A549 (cell line): ENCODE measurements at regions not wholly inside any gene's neighbourhood (a gene's known extent, or its start where the extent isn't known, plus 50 kb on each side); places are given as distances from the start of the nearest gene placed in this dataset.

Source experiments
- ATAC-seq, 2 experiments: fragments of 200-7000 bp in 1 of 2; fragments of >200 bp in 1 of 2; cut with Nextera tagmentation in 1 of 2; cut with Tn5 transposase in 1 of 2; 3 replicates each; pipeline versions ENCODE4 v1.8.0 to v1.9.1; 2018 to 2020; ENCODE audit warnings: mild to moderate bottlenecking in 1 of 2, moderate library complexity in 1 of 2
- CTCF ChIA-PET: fragments of 300-600 bp; sonication (Branson Sonifier 250); formaldehyde crosslinking; extraction: SDS; loops from one replicate; lab custom pipeline; 2021; ENCODE audit warnings: antibody characterized with exemption, inconsistent platforms; lab: Yijun Ruan, JAX
- POLR2A ChIA-PET: fragments of 350-600 bp; formaldehyde crosslinking; extraction: SDS; loops from one replicate; lab custom pipeline; 2021; ENCODE audit warnings: antibody characterized with exemption, inconsistent platforms; lab: Yijun Ruan, JAX
- DNase-seq, 2 experiments: peaks; one replicate each; pipeline versions ENCODE4 v3.0.0 to v3.0.0-alpha.2; 2011 to 2016; ENCODE audit warnings: low read depth in 1 of 2, low spot score in 1 of 2
- FAIRE-seq: peaks from 2 replicates; lab custom pipeline; 2011; peaks lifted over from hg19 to GRCh38; lab: Jason Lieb, UNC
- H3K27ac ChIP-seq, 2 experiments: fragments of >200 bp; sonication (Bioruptor Twin); formaldehyde crosslinking; 3 replicates each; pipeline ENCODE4 v1.5.1; 2016 to 2017
- H3K4me1 ChIP-seq: fragments of >200 bp; sonication (Bioruptor Twin); formaldehyde crosslinking; 3 replicates; pipeline ENCODE4 v1.6.1; 2016
- H3K4me2 ChIP-seq: fragments of >200 bp; sonication (Bioruptor Twin); formaldehyde crosslinking; 3 replicates; pipeline ENCODE4 v1.6.1; 2016
- H3K4me3 ChIP-seq: fragments of >200 bp; sonication (Bioruptor Twin); formaldehyde crosslinking; 3 replicates; pipeline ENCODE4 v1.5.1; 2016
- H3K9me3 ChIP-seq: fragments of >200 bp; sonication (Bioruptor Twin); formaldehyde crosslinking; 3 replicates; pipeline ENCODE4 v1.6.1; 2016
- BCL3 ChIP-seq: fragments of >200 bp; sonication (Bioruptor Twin); formaldehyde crosslinking; IDR thresholded peaks from 3 replicates; pipeline ENCODE4 v1.6.1; 2016
- CBX2 ChIP-seq: fragments of 200-600 bp; sonication (generic); IDR thresholded peaks from 2 replicates; pipeline ENCODE4 v1.6.1; 2016; ENCODE audit warnings: low read depth, mild to moderate bottlenecking, borderline replicate concordance
- CBX8 ChIP-seq: fragments of 200-600 bp; sonication (generic); IDR thresholded peaks from 2 replicates; pipeline ENCODE4 v1.6.1; 2016
- CEBPB ChIP-seq, 2 experiments: fragments of >200 bp in 1 of 2; sonication (Bioruptor Twin) in 1 of 2; formaldehyde crosslinking in 1 of 2; IDR thresholded peaks; 2 replicates each; pipeline ENCODE4 v1.6.1; 2012 to 2016
- CHD2 ChIP-seq: fragments of 150-350 bp; IDR thresholded peaks from 2 replicates; pipeline ENCODE4 v1.6.1; 2014; ENCODE audit warnings: low read length; ENCODE audit not compliant: partially characterized antibody
- CHD4 ChIP-seq: fragments of 200-600 bp; sonication (generic); IDR thresholded peaks from 2 replicates; pipeline ENCODE4 v1.6.1; 2016; ENCODE audit warnings: antibody characterized with exemption, mild to moderate bottlenecking, borderline replicate concordance
- CTCF ChIP-seq: fragments of >200 bp; sonication (Bioruptor Twin); formaldehyde crosslinking; IDR thresholded peaks from 3 replicates; pipeline ENCODE4 v1.5.1; 2016
- ELK1 ChIP-seq: fragments of 150-350 bp; IDR thresholded peaks from 2 replicates; pipeline ENCODE4 v1.6.1; 2014; ENCODE audit warnings: low read depth, mild to moderate bottlenecking, low read length
- FOSL2 ChIP-seq, 2 experiments: fragments of 450-650 bp in 1 of 2; fragments of >200 bp in 1 of 2; sonication (Bioruptor Twin) in 1 of 2; formaldehyde crosslinking; IDR thresholded peaks; 2 replicates each; pipeline versions ENCODE4 v1.5.0 to v1.6.1; 2016 to 2020; ENCODE audit warnings: mild to moderate bottlenecking in 1 of 2, moderate library complexity in 1 of 2
- FOXS1 ChIP-seq: fragments of 250-450 bp; sonication (Bioruptor Pico); IDR thresholded peaks from 2 replicates; pipeline ENCODE4 v1.5.0; 2020; ENCODE audit warnings: mild to moderate bottlenecking, moderate library complexity
- GATA3 ChIP-seq: IDR thresholded peaks from 2 replicates; pipeline ENCODE4 v1.6.1; 2012; ENCODE audit warnings: borderline replicate concordance
- HEYL ChIP-seq: fragments of 250-450 bp; sonication (Bioruptor Pico); IDR thresholded peaks from 2 replicates; pipeline ENCODE4 v1.8.0; 2021; ENCODE audit warnings: mild to moderate bottlenecking, moderate library complexity
- HMGXB4 ChIP-seq: fragments of 250-450 bp; sonication (Bioruptor Pico); IDR thresholded peaks from 2 replicates; pipeline ENCODE4 v1.5.0; 2021; ENCODE audit warnings: mild to moderate bottlenecking, moderate library complexity, borderline replicate concordance
- HOXB13 ChIP-seq: fragments of 250-450 bp; sonication (Bioruptor Pico); IDR thresholded peaks from 2 replicates; pipeline ENCODE4 v1.5.0; 2020; ENCODE audit warnings: low read depth, mild to moderate bottlenecking, moderate library complexity
- KDM1A ChIP-seq: fragments of 200-600 bp; sonication (generic); IDR thresholded peaks from 2 replicates; pipeline ENCODE4 v1.6.1; 2016; ENCODE audit warnings: low read depth, mild to moderate bottlenecking
- MAX ChIP-seq: IDR thresholded peaks from 2 replicates; pipeline ENCODE4 v1.6.1; 2012
- NFE2L2 ChIP-seq: fragments of 150-350 bp; conservative IDR thresholded peaks from 2 replicates; pipeline ENCODE4 v1.6.1; 2014; ENCODE audit warnings: low read length
- NR3C1 ChIP-seq: fragments of >200 bp; sonication (Bioruptor Twin); formaldehyde crosslinking; IDR thresholded peaks from 3 replicates; pipeline ENCODE4 v1.6.1; 2017
- RFX5 ChIP-seq: fragments of 450-650 bp; IDR thresholded peaks from 2 replicates; pipeline ENCODE4 v1.7.1; 2014; ENCODE audit warnings: antibody characterized with exemption, mild to moderate bottlenecking, moderate library complexity
- SREBF2 ChIP-seq: fragments of 450-650 bp; IDR thresholded peaks from 2 replicates; pipeline ENCODE4 v1.6.1; 2014; ENCODE audit warnings: mild to moderate bottlenecking, moderate library complexity
- USF2 ChIP-seq: fragments of 450-650 bp; IDR thresholded peaks from 2 replicates; pipeline ENCODE4 v1.6.1; 2014; ENCODE audit warnings: antibody characterized with exemption
- ZNF302 ChIP-seq: fragments of 250-450 bp; sonication (Bioruptor Pico); IDR thresholded peaks from 2 replicates; pipeline ENCODE4 v1.9.0; 2021; ENCODE audit warnings: inconsistent platforms, mild to moderate bottlenecking, moderate library complexity
- WGBS: methylation state at CpG from one replicate; pipeline ENCODE4 v1.1.6; 2017; ENCODE audit errors: missing lambda C conversion rate; 5-methylcytosine and 5-hydroxymethylcytosine counted together

- Histone ChIP-seq H3K4me2 (no peak overlapping the region), H3K4me1 (no peaks in the 10 kb centered on the region), H3K9me3 (no peaks in the 10 kb centered on the region), H3K27ac (no peak overlapping the region), H3K4me3 (no peak overlapping the region)
- DNase-seq = no peak
- ChIA-PET CTCF (no interaction called here), POLR2A (no interaction called here)
- under 1% methylated on average over 3 of the region's 3 CpGs for WGBS
- TF ChIP-seq CBX2 = no peak
- no peak for TF ChIP-seq ELK1
- no peak for TF ChIP-seq HMGXB4 (CRISPR knock-in tag)
- no peak for TF ChIP-seq MAX
- TF ChIP-seq CBX8 = no peak
- TF ChIP-seq NR3C1 = no peak
- no peak for TF ChIP-seq HOXB13 (CRISPR knock-in tag)
- no peak for TF ChIP-seq FOSL2 (IDR thresholded peaks at IDR 0.05)
- no peak for TF ChIP-seq FOSL2 (CRISPR knock-in tag; IDR thresholded peaks at IDR 0.05)
- TF ChIP-seq FOXS1 (CRISPR knock-in tag) = no peak
- no peak for TF ChIP-seq HEYL (CRISPR knock-in tag)
- no peak for TF ChIP-seq CHD4
- no peak for TF ChIP-seq CTCF
- no peak for TF ChIP-seq KDM1A
- no peak for TF ChIP-seq USF2
- TF ChIP-seq ZNF302 (CRISPR knock-in tag) = no peak
- TF ChIP-seq NFE2L2 = no peak
- ATAC-seq = no peak
- no peak for FAIRE-seq
Measured at GRCh38 chr15:93608643-93609148, 519.7 kb upstream of the RGMA start.

GRCh38 chr15:93603550-93603949, 514.5 kb upstream of the RGMA start:
- H3K4me1 ChIP-seq = no peaks in the 10 kb centered on the region
- no peak overlapping the region for H3K4me3 ChIP-seq
- H3K9me3 ChIP-seq = no peaks in the 10 kb centered on the region
- no peak for FAIRE-seq
- CTCF ChIA-PET = no interaction called here
- H3K27ac ChIP-seq = no peak overlapping the region
- POLR2A ChIA-PET = no interaction called here
- DNase-seq = no peak
- no peak for TF ChIP-seq HMGXB4 (CRISPR knock-in tag)
- TF ChIP-seq CEBPB (IDR thresholded peaks at IDR 0.05) = no peak
- TF ChIP-seq BCL3 = no peak
- no peak for TF ChIP-seq GATA3
- no peak for TF ChIP-seq RFX5
- TF ChIP-seq FOSL2 (IDR thresholded peaks at IDR 0.05) = no peak
- no peak for TF ChIP-seq FOSL2 (CRISPR knock-in tag; IDR thresholded peaks at IDR 0.05)
- TF ChIP-seq SREBF2 = no peak
- TF ChIP-seq CHD2 = no peak
- no peak for TF ChIP-seq CBX8
- ATAC-seq = no peak
- H3K4me2 ChIP-seq = no peak overlapping the region
- 0% methylated on average over 2 of the region's 2 CpGs for WGBS
